OCI-LY3 (cell line): ENCODE measurements at regions not wholly inside any gene's neighbourhood (a gene's known extent, or its start where the extent isn't known, plus 50 kb on each side); places are given as distances from the start of the nearest gene placed in this dataset.
"Not testable (repeated sequence)": the region's sequence is repeated elsewhere in the genome, so short reads cannot be mapped to it uniquely, and the experiment has no call there.

Experiments
- H2AFZ ChIP-seq: fragments of 200-600, 300-600 bp; shearing (Covaris generic); 2 replicates; pipeline ENCODE4 v1.6.0; 2014; ENCODE audit warnings: antibody characterized with exemption, low read depth, low read length
- H3K27ac ChIP-seq: fragments of 200-600, 300-600 bp; sonication (generic); 2 replicates; pipeline ENCODE4 v1.5.1; 2014; ENCODE audit warnings: mild to moderate bottlenecking, low read length, moderate library complexity, mixed read lengths
- H3K27me3 ChIP-seq: fragments of 200-600, 300-600 bp; sonication (generic); 2 replicates; pipeline ENCODE4 v1.6.1; 2014; ENCODE audit warnings: low read depth, low read length, mixed read lengths
- H3K36me3 ChIP-seq: fragments of 200-600, 300-600 bp; sonication (generic); replicated peaks from 2 replicates; pipeline ENCODE3; 2014; ENCODE audit warnings: low read depth, low read length, mixed read lengths
- H3K4me1 ChIP-seq: fragments of 300-600, 200-600 bp; sonication (generic); 2 replicates; pipeline ENCODE4 v1.6.1; 2014; ENCODE audit warnings: low read length, mixed read lengths
- H3K4me2 ChIP-seq: fragments of 200-600, 300-600 bp; sonication (generic); 2 replicates; pipeline ENCODE4 v1.6.1; 2014; ENCODE audit warnings: low read length, mixed read lengths
- H3K4me3 ChIP-seq: fragments of 300-600, 200-600 bp; sonication (generic); 2 replicates; pipeline ENCODE4 v1.5.1; 2014; ENCODE audit warnings: antibody characterized with exemption, mild to moderate bottlenecking, low read length, moderate library complexity
- H3K79me2 ChIP-seq: fragments of 300-600, 200-600 bp; shearing (Covaris generic); 2 replicates; pipeline ENCODE4 v1.6.1; 2014; ENCODE audit warnings: mild to moderate bottlenecking, low read length, mixed read lengths
- H3K9ac ChIP-seq: fragments of 300-600, 200-600 bp; shearing (Covaris generic); 2 replicates; pipeline ENCODE4 v1.6.0; 2014; ENCODE audit warnings: mild to moderate bottlenecking, low read length, moderate library complexity
- H3K9me3 ChIP-seq: fragments of 200-600, 300-600 bp; shearing (Covaris generic); 2 replicates; pipeline ENCODE4 v1.6.1; 2014; ENCODE audit warnings: low read length, mixed read lengths; ENCODE audit not compliant: insufficient read depth
- H4K20me1 ChIP-seq: fragments of 200-600, 300-600 bp; sonication (generic); 2 replicates; pipeline ENCODE4 v1.6.1; 2016; ENCODE audit warnings: low read length, mixed read lengths; ENCODE audit not compliant: insufficient read depth
- CTCF ChIP-seq: fragments of 200-600, 300-600 bp; sonication (generic); IDR thresholded peaks from 2 replicates; pipeline ENCODE4 v1.5.1; 2014; ENCODE audit warnings: antibody characterized with exemption, low read length, low read depth
- EZH2phosphoT487 ChIP-seq: fragments of 200-600 bp; shearing (Covaris generic); IDR thresholded peaks from 2 replicates; pipeline ENCODE4 v1.6.1; 2018; ENCODE audit warnings: antibody characterized with exemption, mixed run types, low read depth

- Histone ChIP-seq H4K20me1 (no peaks in the 10 kb centered on the region), H3K27ac (no peak overlapping the region), H3K79me2 (no peaks in the 10 kb centered on the region), H2AFZ (no peak overlapping the region), H3K9me3 (no peaks in the 10 kb centered on the region), H3K36me3 (no peaks in the 10 kb centered on the region), H3K4me2 (no peak overlapping the region), H3K4me3 (no peak overlapping the region), H3K4me1 (no peaks in the 10 kb centered on the region), H3K27me3 (no peaks in the 10 kb centered on the region; the same call in 1 of the 2 replicates), H3K9ac (no peak overlapping the region)
- TF ChIP-seq EZH2phosphoT487 (no peak), CTCF (no peak)
Measured at GRCh38 chr16:86231996-86232350, 278.4 kb upstream of the FOXF1 start.

GRCh38 chr16:86232496-86232895 is 277.8 kb upstream of the FOXF1 start:
- H3K36me3 ChIP-seq, result no peaks in the 10 kb centered on the region
- no peaks in the 10 kb centered on the region; the same call in 1 of the 2 replicates for H3K27me3 ChIP-seq
- H3K4me2 ChIP-seq, result no peak overlapping the region
- no peaks in the 10 kb centered on the region for H3K4me1 ChIP-seq
- TF ChIP-seq EZH2phosphoT487, result no peak
- no peak for TF ChIP-seq CTCF
- no peak overlapping the region for H2AFZ ChIP-seq
- H3K4me3 ChIP-seq, result no peak overlapping the region
- no peaks in the 10 kb centered on the region for H3K9me3 ChIP-seq
- no peak overlapping the region for H3K9ac ChIP-seq
- H3K27ac ChIP-seq, result no peak overlapping the region
- H4K20me1 ChIP-seq, result no peaks in the 10 kb centered on the region
- H3K79me2 ChIP-seq, result no peaks in the 10 kb centered on the region

- H3K27me3 ChIP-seq, H3K9ac ChIP-seq, H4K20me1 ChIP-seq, H3K79me2 ChIP-seq, H3K9me3 ChIP-seq, H2AFZ ChIP-seq, H3K4me1 ChIP-seq, H3K27ac ChIP-seq, H3K36me3 ChIP-seq, H3K4me3 ChIP-seq, H3K4me2 ChIP-seq: not testable (repeated sequence)
Measured at GRCh38 chr16:86233506-86233905, 276.8 kb upstream of the FOXF1 start.

- Histone ChIP-seq H3K4me1 (no peaks in the 10 kb centered on the region), H4K20me1 (no peaks in the 10 kb centered on the region), H2AFZ (no peak overlapping the region), H3K4me3 (no peak overlapping the region), H3K9ac (no peak overlapping the region), H3K27me3 (peaks cover 20% of the 10 kb centered on the region), H3K36me3 (no peaks in the 10 kb centered on the region), H3K79me2 (no peaks in the 10 kb centered on the region), H3K9me3 (no peaks in the 10 kb centered on the region), H3K4me2 (no peak overlapping the region), H3K27ac (no peak overlapping the region)
- TF ChIP-seq EZH2phosphoT487, result no peak
- no peak for TF ChIP-seq CTCF
Measured at GRCh38 chr16:86239381-86239780, 270.9 kb upstream of the FOXF1 start.
